GM18499 (cell line): ENCODE measurements at regions not wholly inside any gene's neighbourhood (a gene's known extent, or its start where the extent isn't known, plus 50 kb on each side); places are given as distances from the start of the nearest gene placed in this dataset.
"Not testable (repeated sequence)": the region's sequence is repeated elsewhere in the genome, so short reads cannot be mapped to it uniquely, and the experiment has no call there.

Source experiments
- ATAC-seq: cut with Tn5 transposase; IDR thresholded peaks from one replicate; pipeline ENCODE4 v1.9.1; 2021; ENCODE audit warnings: moderate number of reproducible peaks; ENCODE audit not compliant: insufficient read depth, unreplicated experiment

DNA sequence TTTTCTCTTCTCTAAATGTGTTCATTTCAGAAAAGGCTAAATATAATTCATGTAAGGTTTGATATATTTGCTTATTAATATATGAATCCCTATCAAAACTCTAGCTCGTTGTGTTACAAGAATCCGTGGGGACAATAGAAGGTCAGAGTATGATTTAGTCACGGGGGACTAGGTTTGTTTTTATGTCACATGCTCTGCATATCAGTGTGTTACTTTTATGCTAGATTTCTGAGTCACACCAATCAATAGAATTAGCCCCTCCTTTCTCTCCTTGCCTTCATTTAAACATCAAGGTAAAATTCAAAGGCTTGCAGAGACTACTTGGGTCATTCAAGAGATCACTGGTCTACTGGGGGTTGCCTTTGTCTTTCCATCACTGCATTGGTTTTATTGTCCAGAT, 636.1 kb downstream of the NR2F2 start:
- ATAC-seq, result no peak

DNA sequence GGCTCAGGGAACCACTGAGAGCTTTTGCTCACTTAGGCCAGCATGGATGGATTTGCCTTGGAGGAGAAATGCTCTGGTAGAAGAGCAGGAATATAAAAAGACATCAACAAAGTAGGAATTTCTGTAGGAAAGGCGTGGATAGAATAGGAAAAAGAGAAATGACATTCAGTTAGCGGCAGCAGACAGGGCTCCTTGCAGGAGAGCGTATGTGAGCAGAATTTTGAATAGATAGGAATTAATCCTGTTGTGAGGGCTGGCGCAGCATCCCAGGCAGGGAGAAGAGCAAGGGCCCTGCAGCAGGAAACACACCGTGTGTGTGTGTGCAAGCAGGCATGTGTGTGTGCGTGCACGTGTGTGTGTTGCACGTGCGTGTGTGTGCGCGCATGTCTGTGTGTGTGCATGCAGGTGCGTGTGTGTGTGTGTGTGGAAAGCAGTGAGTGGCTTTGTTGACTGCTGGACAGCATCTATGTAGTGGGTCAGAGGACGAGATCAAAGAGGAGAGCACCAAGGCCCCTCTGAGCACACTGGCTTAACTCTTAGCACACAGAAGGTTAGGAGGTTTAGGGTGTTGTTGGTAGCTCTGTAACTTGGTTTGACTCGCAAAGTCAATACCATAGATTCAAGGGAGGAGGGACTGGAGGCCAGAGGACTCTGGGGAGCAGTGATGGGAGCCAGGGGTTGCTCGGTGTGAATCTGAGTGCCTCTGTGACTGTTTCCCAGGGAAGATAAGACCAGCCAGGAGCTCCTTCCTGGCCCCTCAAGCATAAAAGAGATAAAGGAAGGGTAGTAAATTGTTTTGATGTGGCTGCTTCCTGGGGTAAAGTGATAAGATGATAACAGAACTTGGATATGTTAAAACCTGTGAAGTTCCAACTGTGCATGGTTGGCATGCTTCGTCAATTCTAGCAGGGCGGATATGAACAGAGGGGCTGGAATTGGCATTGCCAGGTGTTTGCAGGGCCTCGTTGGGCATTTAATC, 639.5 kb downstream of the NR2F2 start:
- ATAC-seq, result no peak

DNA sequence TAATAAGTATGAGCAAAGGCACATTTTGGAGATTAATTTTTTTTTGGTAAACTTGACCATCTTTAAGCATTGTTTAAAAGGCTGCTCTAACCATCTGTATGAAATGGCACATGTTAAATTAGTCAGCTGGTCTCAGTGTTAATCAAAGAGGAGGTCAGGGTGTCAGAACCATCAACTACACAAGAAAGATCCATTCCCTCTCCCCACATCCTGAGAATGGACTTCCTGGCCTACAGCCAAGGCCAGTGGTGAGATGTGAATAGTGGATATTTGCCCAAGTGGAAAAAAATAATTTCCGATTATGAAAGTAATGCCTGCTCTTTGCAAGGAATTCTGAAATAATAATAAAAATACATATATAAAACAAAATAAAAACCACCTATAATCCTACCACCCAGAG, 641.7 kb downstream of the NR2F2 start:
- ATAC-seq, result no peak

DNA sequence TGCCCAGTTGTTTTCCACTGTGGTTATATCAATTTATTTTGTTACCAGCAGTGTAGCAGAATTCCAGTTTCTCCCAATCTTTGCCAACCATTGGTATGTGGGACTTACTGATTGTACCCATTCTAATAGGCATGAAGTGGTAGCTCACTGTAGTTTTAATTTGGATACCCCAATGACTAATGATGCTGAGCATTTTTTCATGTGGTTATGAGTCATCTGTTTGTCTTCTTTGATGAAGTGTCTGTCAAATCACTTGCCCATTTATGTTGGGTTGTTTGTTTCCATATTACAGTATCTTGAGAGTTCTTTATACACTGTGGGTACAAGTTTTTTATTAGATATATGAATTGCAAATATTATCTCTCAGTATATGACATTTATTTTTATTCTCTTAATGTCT, 644.3 kb downstream of the NR2F2 start:
- ATAC-seq, result no peak

DNA sequence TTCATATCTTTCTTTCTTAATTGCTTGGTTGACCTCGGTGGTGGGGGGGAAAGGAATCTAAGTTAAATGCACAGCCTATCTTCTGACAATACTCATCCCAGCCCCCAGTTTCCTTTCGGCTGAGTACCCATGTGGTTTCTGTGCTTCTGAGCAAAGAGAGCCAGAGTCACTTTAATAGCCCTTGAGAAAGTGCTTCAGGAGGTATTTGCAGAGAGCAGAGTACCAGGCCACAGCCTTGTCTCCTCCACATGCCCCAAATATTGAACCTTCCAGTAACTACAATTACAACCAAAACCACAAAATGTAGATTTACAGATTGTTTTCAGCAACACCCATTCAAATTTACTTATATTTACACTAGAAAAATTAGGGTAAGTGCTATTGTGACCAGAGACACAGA, 647.4 kb downstream of the NR2F2 start:
- no peak for ATAC-seq

DNA sequence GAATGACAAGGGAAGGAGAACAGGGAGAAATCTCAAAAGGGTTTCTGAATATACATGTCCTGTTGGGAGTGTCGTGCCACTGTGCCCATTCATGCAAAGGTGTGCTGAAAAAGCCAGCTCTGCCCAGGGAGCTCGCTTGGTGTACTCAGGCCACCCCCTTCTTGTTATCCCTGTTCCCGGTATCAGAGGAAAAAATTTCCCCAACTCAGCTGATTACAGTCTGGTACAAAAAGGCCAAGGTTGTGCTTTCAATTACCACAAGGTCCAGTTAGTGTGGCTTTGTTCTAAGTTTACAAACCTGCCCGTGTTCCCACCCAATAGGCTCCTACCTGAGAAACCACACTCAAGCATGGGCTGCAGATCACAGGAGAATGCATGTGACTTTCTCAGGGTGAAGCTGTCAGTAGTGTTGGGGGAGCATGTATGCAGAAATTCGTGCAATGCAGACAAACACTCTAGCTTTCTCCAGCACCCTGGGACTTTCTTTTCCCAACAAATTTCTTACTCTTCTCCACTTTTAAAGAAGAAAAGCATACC, 648.5 kb downstream of the NR2F2 start:
- ATAC-seq, result no peak

DNA sequence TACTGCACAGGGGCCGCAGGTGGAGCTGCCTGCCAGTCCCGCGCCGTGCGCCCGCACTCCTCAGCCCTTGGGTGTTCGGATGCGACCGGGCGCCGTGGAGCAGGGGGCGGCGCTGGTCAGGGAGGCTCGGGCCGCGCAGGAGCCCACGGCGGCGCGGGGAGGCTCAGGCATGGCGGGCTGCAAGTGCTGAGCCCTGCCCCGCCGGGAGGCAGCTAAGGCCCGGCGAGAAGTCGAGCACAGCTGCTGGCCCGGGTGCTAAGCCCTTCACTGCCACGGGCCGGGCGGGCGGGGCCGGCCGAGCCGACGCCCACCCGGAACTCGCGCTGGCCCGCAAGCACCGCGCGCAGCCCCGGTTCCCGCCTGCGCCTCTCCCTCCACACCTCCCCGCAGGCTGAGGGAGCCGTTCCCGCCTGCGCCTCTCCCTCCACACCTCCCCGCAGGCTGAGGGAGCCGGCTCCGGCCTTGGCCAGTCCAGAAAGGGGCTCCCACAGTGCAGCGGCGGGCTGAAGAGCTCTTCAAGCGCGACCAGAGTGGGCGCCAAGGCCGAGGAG, 653.7 kb downstream of the NR2F2 start:
- not testable (repeated sequence) for ATAC-seq

DNA sequence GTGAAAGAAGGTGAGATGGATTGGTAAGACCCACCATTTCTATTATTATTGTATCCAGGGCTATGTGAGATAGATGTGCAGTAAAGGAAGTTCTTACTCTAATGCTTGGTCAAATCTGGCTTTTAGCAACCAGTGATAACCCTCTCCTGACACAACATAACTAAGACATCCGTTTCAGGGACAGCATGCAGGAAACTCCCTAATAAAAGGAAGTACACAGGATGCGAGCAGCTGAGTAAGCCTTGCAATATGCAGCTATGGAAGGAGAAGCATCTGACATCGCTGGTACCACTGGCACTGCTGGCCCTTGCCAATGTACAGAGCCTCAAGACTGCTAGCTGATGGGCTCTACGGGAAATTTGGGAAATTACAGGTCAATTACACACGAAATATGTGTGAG, 662.3 kb downstream of the NR2F2 start:
- ATAC-seq, result no peak

DNA sequence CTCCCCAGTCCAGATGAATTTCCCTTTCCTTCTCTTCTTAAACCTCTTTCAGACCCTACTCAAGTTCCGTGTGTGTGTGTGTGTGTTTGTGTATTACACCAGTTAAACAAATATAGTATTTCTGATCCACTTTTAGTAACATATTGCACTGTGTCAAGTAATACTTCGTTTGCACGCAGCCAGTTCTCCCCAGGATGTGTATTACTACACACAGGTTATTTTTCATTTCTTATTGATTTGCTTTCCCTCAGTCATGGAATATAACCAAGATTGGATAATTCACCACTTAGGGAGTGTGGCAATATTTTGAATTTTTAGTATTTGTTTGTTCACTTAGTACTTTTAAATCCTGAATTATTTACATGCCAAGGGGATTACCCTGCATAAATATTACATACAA, 667.0 kb downstream of the NR2F2 start:
- ATAC-seq, result no peak

DNA sequence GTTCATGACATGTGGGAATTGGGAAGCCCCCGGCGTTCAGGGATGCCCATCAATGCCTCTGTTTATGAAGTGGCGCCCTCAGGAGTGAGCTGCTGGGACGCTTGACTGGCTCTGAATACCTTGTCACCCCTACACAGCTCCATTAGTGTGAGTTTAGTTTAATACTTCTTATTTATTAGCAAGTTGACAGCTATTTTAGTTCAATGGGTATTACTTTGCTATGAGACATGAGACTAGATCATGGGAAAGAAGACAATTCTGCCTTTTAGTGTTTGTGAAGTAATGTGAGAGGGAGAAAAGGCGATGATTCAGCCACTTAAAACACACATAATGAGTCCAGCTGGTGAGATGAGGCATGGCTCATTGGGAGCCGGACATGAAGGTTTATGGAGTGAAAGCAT, 678.5 kb downstream of the NR2F2 start:
- ATAC-seq, result no peak

DNA sequence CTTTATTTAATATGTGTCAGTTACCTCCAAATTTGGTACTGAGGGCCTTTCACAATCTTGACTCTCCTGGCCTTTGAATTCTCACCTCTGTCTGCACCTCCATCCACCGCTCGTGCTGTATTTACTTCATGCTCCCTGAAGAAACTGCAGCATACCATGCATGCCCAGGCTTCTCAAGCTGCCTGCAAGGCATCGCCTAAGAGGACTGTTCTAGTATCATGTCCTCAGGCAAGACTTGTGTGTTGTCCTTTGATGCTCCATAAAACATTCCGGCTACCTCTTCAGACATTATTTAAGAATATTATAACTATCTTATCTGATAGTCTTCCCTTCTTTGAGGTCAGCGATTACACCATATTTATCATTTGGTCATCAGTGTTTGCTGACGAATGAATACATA, 682.5 kb downstream of the NR2F2 start:
- ATAC-seq, result no peak

DNA sequence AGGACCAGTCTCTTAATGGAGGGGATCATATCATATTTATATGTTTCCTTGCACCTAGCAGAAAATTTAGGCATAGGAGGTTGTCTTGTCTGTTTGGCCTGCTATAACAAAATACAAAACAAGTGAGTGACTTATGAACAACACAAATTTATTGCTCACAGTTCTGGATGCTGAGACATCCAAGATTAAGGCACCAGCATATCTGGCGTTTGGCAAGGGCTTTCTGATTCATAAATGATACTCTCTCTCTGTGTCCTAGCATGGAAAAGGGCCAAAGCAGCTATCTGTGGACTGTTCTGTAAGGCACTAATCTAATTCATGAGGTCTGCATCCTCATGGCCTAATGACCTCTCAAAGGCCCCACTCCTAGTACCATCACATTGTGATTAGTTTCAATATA, 683.0 kb downstream of the NR2F2 start:
- no peak for ATAC-seq

DNA sequence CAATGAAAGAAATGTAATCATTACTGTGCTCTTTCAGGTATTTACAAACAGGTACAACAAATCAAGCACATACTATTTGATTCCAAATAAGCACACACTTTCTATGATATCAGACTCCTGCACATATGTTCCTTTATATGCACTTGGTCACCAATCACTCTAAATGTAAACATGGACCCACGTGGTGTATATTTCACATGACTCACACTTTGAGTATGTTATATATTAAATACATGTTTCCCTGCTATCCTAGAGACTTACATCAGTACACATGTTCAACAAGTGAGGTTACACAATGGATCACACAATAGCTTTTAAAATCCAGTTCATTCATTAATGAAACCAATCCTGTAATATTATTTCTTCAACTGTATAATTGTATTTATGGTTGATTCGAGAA, 683.5 kb downstream of the NR2F2 start:
- ATAC-seq, result no peak

DNA sequence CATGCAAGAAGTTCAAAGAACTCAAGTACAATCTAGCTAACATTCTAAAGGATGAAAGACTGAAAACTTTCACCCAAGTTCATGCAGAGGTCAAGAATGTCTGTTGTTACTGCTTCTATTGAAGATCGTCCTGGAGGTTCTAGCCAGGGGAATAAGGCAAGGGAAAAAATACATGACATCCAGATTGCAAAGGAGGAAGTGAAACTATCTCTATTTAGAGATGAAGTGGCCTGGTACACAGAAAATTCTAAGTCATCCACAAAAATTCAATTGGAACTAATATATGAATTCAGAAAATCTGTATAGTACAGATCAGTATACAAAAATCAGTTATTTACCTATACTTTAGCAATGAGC, 693.0 kb downstream of the NR2F2 start:
- no peak for ATAC-seq

DNA sequence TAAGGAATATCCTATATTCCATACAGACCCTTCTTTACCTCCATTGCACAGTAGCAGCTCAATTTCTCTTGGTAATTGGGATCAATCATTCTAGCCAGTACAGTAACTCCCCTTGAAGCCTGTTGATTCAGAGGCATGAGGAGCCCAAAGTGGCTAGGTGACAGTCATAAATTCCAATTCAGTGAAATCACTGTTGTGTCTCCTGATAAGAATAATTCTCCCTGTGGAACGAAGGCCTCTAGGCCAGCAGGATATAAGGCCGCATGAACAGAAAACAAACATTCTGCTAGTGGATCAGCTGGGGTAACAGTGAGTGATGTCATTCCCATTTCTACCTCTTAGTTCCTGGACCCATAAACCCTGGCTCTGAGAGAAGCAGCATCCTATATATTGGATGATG, 696.3 kb downstream of the NR2F2 start:
- ATAC-seq, result no peak

DNA sequence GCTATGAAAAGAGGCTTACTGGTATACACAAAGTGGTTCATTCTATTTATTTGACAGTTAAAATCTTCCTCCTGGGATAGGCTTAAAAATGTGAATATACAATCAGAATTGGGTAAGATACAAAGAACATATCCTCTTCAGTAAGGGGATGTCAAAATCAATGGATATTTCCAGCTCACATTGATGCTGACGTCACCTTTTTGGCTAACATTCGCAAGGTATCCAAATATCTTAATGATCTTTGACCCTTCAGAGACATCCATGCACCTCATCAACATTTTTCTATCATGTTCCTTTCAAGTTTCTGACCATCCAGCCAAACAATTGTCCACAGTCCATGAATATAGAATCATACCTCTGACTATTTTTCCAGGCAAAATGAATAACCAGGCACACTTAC, 697.3 kb downstream of the NR2F2 start:
- no peak for ATAC-seq

DNA sequence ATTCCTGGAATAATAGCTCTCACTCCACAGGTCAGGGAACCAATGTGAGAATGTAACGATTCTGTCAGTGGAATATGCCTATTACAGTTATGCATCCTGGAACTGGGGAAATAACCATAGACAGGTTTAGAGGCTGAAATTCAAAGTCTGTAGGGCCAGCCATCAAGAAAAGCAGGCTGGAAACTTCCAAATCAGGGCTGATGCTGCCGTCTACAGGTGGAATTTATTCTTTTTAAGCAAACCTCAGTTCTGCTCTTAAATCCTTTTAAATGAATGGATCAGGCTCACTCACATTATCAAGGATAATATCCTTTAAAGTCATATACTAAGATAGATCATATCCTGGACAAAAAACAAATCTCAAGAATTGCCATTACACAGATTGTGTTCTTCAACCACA, 699.8 kb downstream of the NR2F2 start:
- ATAC-seq, result no peak

DNA sequence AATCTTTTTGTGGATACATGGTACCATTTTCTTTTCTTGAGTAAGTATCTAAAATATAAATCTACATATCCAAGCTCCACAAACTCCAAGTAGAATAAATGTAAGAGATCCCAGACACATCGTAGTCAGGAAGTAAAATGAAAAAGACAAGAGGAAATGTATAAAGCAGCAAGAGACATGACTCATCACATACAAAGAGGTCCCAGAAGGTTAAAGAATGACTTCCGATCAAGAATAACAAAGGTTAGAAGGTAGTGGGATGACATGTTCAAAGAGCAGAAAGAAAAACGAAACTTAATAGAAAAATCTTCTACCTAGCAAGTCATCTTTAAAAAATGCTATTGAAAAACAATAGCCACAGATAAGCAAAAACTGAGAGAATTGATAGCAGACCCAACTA, 705.8 kb downstream of the NR2F2 start:
- ATAC-seq, result no peak

DNA sequence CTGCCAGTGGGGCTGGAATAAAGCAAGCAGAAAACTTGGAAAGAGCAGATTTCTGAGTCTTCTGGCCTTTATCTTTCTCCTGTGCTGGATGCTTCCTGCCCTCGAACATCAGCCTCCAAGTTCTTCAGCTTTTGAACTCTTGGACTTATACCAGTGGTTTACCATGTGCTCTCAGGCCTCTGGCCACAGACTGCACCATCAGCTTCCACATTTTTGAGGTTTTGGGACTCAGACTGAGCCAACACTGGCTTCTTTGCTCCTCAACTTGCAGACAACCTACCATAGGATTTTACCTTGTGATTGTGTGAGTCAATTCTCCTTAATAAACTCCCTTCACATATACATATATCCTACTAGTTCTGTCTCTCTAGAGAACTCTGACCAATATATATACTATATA, 706.6 kb downstream of the NR2F2 start:
- ATAC-seq, result no peak

DNA sequence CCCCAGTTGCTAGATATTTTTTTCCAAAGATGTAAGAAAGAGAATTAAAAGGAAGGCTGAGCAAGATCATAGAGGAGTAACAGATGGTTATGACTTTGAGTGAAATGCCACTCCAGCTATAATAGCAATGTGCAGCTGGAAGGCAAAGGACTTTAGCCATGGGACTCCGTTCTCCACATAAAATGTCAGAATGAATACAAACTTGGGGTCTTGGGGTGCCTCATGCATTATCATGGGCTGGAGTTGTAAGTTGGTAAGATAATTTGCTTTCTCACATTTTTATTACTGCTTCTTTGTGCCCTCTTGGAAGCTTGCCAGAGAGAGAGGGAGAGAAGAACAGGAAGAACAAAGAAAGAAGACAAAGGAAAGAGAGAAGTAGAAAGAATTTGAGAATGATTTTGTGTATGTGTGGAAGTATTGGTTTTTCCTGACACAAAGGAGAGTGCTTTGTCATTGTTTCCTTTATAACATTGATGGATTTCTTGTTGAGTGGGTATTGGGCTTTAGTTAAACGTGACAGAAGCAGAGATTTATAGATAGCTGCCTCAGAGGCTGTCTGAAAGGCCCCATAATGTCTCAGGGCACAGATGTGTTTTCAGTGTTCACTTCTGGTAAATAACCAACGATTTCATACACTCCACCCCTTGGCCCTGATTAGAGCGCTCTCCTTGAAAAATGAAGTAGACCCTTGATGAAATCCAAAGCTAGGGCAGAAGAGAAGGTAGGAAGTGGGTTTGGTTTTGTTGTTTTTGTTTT, 715.3 kb downstream of the NR2F2 start:
- no peak for ATAC-seq

DNA sequence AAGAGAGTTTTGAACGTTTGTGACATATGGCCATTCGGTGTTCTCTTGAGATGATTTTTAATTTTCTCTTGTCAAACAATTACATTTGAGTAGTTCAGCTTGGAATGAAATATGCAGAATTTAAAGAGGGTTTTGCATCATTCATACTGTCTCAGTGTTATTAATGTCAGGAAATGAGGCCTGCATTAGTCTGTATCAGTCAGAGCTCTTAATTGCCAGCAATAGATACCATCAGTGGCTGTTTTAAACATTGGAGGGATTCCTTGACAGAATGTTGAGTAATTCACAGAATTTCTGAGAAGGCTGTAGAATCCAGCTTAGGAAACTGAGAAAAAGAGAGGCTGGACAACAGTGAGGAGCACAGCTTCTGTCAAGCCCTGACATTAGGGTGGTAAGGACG, 722.0 kb downstream of the NR2F2 start:
- ATAC-seq, result no peak
